GM19328 (cell line): ENCODE measurements at regions not wholly inside any gene's neighbourhood (a gene's known extent, or its start where the extent isn't known, plus 50 kb on each side); places are given as distances from the start of the nearest gene placed in this dataset.

Experiments used
- ATAC-seq: cut with Tn5 transposase; IDR thresholded peaks from one replicate; pipeline ENCODE4 v1.9.1; 2021; ENCODE audit warnings: mild to moderate bottlenecking, moderate library complexity; ENCODE audit not compliant: unreplicated experiment

- ATAC-seq, result no peak
These were observed 1326.7 kb downstream of the MRPL39 start for GRCh38 chr21:24280596-24280995.

DNA sequence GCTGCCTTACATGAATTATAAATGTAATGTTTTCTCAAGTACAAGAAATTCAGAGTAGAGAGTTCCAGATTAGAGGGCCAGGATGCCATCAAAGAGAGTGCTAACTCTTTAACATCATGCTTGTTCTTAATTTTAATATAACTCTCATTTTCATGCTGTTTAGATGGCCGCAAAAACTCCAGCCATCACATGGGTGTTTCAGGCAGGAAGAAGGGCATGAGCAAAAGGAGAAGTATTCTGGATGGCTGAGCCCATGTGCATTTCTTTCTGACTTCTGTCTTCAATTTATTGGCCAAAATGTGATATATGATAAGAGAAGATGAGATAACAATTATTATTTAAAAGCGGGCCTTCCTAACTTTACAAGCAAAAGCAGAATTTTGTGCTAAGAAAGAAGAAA, 1328.6 kb downstream of the MRPL39 start:
- ATAC-seq, result no peak

GRCh38 chr21:24276204-24276603, 1331.1 kb downstream of the MRPL39 start:
- ATAC-seq, result no peak

GRCh38 chr21:24275616-24276015, 1331.7 kb downstream of the MRPL39 start:
- ATAC-seq, result no peak

DNA sequence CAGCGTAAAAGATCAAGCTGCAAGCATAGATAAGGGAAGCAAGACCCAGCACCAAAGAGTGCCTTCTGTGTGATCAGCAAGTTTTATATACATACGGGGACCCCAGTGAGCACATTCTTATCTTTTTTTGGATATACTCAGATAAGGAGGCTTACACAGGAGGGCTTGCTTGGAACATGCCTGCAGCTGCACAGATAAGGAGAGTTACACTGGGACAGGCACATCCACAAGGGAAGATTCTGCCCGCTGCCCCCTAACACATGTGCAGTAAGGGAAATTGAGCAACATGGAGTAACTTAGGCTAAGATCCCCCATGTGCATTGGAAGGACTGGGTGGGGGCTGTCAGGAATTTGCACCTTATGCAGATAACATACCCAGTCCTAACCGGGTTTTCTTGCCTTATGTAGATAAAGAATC, 1334.8 kb downstream of the MRPL39 start:
- no peak for ATAC-seq

DNA sequence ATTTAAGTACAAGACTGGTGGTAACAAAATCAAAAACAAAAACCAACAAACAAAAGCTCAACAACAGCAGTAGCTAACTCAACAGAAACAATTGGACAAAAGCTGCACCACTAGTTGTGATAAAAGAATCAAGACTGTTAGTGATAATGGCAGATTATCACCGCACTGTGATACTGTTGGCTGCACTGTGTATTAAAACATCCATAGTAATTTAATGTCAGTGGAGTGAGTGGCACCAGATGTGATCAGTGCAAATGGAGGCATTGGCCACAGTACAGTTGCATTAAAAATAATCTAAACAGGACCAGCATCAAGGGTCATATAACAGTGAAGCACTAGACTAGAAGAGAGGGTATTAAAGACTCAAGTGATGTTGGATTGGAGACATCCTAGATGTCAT, 1341.3 kb downstream of the MRPL39 start:
- ATAC-seq, result no peak

DNA sequence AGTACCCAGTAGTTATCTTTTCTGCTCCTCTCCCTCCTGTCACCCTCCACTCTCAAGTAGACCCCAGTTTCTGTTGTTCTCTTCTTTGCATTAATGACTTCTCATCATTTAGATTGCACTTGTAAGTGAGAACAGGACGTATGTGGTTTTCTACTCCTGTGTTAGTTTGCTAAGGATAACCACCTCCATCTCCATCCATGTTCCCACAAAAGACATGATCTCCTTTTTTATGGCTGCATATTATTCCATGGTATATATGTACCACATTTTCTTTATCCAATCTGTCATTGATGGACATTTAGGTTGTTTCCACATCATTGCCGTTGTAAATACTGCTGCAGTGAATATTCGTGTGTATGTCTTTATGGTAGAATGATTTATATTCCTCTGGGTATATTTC, 1346.5 kb downstream of the MRPL39 start:
- no peak for ATAC-seq

GRCh38 chr21:24259241-24259640, 1348.0 kb downstream of the MRPL39 start:
- no peak for ATAC-seq

- ATAC-seq, result no peak
These were observed 1351.7 kb downstream of the MRPL39 start for GRCh38 chr21:24255591-24255990.

DNA sequence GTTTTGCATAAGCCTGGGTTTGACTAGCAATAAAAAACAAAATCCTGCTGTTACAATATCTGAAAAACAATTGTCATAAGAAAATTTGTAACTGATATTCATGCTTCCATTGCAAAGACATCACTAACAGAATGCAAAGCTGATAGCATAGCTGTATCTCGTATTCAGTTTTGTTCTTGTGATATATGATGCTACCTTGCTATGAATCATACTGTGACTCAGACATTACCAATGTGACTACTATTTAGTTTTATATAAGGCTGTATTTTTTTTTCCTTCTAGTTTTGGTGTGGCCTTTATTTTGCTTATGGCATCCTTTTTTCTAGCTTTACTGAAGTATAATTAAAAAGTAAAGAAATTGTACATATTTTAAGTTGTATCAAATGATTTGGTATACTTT, 1381.8 kb downstream of the MRPL39 start:
- no peak for ATAC-seq

- no peak for ATAC-seq
These were observed 1382.9 kb downstream of the MRPL39 start for GRCh38 chr21:24224422-24224821.

- ATAC-seq, result no peak
These were observed 1383.7 kb downstream of the MRPL39 start for GRCh38 chr21:24223624-24224023.

DNA sequence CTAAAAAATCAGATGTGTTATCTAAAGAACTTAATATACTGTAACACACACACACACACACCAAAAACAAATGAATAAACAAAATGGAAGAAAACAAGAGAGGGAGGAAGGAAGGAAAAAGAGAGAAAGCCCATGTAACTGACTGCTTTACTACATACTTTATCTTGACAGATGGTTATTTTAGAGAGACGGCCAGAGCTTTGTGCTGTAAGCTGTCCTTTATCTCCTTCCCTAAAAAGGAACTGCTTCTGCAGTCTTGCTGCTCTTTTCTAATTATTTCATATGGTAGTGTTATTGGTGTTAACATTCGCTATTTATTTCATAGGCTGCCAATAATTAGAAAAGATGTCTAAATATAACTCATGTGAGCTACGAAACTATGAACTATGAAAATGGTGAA, 1384.6 kb downstream of the MRPL39 start:
- ATAC-seq, result no peak

DNA sequence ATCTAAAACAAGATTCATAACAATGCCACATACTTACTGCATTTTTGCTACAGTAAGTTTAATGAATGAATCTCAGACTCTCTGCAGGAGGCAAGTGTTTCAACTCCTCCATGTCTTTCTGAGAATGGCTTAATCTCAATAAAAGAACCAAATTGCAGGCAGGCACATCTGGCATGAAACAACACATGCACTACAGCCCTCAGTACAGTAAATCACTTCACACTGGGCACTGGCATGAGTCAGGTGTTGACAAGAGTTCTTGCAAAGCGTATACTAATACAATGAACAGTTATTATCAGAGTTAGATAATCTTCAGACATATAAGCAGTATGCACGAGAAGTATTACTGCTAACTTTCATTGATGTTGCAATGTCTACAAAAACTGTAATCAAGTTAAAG, 1386.8 kb downstream of the MRPL39 start:
- no peak for ATAC-seq

- no peak for ATAC-seq
These were observed 1390.1 kb downstream of the MRPL39 start for GRCh38 chr21:24217151-24217550.

DNA sequence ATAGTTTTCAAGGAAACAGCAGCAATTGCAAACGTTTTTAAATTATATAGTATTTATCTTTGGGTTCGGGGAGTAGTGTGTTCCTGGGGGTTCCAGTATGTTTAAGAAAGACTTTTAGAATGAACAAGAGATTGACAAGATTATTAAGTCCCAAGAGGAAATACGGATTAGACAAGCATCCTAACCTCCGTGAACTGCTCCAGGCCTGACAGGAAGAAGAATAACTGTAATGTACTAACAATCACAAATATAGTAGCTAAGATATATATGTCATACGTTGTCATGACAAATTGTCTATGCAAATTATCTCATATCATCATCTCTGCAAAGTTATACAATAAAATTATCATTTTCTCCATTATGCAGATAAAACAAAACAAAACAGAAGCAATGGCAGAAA, 1397.2 kb downstream of the MRPL39 start:
- no peak for ATAC-seq

DNA sequence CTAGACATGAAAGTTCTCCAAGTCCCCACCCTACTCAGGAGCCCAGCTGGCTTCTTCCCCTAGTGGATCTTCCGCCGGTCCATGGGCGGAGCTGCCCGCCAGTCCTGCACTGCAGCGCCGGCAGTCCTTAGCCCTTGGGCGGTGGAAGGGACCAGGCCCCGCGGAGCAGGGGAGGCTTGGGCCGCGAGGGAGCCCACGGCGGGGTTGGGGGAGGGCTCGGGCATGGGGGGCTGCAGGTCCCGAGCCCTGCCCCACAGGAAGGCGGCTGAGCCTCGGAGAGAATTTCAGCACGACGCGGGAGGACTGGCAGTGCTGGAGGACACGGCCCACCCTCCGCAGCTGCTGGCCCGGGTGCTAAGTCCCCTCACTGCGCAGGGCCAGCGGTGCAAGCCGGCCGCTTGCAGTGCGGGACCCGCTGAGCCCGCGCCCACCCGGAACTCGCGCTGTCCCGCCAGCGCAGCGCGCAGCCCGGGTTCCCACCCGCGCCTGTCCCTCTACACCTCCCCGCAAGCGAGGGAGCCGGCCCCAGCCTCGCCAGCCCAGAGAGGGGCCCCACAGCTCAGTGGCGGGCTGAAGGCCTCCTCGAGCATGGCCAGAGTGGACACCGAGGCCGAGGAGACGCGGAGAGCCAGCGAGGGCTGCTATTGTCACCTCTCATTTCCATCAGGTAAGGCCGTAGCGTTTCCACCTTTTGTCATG, 1398.6 kb downstream of the MRPL39 start:
- ATAC-seq, result no peak

- no peak for ATAC-seq
These were observed 1402.0 kb downstream of the MRPL39 start for GRCh38 chr21:24205319-24205718.

- ATAC-seq, result no peak
These were observed 1402.6 kb downstream of the MRPL39 start for GRCh38 chr21:24204641-24205040.

DNA sequence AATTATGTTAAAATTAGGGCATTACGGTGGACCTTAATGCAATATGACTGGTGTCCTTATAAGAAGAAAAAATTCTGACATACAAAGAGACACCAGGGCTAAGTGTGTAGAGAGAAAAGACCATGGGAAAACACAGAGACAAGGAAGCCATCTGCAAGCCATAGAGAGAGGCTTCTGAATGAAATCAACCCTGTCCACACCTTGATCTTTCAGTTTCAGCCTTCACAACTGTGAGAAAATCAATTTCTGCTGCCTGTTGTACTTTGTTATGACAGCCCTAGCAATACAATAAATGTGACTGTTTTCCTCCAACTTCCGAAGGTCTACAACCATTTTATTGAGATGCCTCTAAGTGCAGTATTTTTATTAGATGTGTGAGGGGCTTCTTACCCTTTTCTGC, 1407.2 kb downstream of the MRPL39 start:
- no peak for ATAC-seq

DNA sequence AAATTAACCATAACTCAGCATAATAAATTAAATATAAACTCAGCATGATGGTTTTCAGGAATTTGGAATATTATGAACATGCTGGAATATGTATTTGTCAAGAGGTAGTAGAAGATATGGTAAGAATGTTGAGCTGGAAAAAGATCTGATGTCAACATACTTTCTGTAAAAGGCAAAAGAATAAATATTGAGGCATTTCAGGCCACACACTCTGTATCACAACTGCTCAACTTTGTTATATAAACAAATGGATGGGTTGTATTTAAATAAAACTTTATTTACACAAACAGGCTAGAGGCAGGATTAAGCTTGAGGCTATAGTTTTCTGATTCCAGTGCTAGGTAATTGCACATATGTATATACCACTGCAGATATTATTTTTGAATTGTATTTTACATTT, 1409.4 kb downstream of the MRPL39 start:
- ATAC-seq, result no peak

DNA sequence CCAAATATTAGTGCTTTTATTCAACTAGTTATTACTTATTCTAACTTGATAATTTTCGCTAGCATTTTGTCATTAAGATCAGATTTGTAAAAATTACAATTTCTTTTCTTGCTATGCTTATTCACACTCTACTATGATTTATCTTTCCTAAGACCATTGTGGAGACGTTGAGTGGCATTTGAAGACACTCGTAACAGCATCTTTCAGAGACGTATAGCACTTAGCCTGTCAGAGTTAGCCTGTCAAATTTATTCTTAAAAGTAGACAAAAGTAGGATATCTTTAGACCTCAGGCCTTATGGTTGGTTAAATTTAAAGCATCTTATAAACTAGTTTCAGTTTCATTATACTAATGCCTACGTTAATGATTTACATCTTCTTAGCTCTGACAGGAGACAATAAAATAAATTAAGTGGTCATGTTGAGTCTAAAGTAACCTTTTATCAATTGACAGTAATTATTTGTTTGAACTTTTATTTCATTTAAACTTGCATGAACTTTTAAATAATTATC, 1410.1 kb downstream of the MRPL39 start:
- no peak for ATAC-seq

DNA sequence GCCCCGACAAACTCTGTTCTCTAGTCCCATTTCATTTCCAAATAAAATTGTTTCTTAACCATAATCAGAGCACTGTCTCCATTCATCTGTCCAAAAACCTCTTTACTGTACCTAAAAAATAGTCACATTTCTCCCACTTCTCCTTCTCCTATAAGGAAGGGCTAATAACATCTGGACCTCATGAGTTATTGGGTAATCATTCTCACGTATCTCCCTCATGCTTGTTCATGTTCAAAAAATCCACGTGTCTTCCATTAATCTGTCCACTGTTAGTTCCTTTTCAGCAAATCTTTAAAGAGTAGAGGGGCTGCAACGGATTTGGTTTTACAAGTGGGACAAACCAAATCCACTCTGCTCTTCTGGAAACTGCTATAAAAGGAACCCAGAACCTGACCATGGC, 1418.8 kb downstream of the MRPL39 start:
- ATAC-seq, result no peak
